Stimulated activated CD4-positive, alpha-beta T cell treated with anti-CD3 and anti-CD28 coated beads, Interleukin-12 subunit alpha, Interleukin-12 subunit beta, amount 100 ng/mL, for 4 hours (primary cell): ENCODE measurements at regions not wholly inside any gene's neighbourhood (a gene's known extent, or its start where the extent isn't known, plus 50 kb on each side); places are given as distances from the start of the nearest gene placed in this dataset.
"Not testable (repeated sequence)": the region's sequence is repeated elsewhere in the genome, so short reads cannot be mapped to it uniquely, and the experiment has no call there.

Experiments used
- DNase-seq: peaks from one replicate; pipeline ENCODE4 v3.0.0-alpha.2; 2020

DNA sequence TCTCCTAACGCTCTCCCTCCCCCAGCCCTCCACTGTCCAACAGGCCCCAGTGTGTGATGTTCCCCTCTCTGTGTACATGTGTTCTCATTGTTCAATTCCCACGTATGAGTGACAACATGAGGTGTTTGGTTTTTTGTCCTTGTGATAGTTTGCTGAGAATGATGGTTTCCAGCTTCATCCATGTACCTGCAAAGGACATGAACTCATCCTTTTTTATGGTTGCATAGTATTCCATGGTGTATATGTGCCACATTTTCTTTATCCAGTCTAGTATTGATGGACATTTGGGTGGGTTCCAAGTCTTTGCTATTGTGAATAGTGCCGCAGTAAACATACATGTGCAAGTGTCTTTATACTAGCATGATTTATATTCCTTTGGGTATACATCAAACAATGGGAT lies 347.4 kb downstream of the MAGEE1 start:
- not testable (repeated sequence) for DNase-seq

- no peak for DNase-seq
Observed at GRCh38 chrX:76796311-76796710, 368.8 kb downstream of the MAGEE1 start.

DNA sequence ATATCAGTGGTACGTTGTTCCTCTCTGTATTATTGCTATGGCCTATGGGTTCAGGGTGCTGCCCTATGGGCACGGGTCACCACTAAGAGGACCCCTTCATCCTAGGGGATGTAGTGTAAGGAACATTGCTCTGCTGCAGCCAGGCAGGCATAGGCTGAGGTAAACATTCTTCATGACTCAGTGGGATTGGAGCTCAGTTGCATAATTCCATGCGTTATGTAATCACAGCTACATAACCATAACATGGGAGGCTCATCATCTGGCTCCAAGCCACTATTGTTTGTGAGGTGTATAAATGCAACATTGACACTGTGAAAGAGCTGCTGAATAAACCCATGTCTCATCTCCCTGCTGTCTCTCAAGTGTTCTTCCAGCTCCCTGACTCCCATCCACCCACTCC lies 375.2 kb downstream of the MAGEE1 start:
- no peak for DNase-seq

- no peak for DNase-seq
Observed at GRCh38 chrX:76815754-76816153, 388.2 kb downstream of the MAGEE1 start.

DNA sequence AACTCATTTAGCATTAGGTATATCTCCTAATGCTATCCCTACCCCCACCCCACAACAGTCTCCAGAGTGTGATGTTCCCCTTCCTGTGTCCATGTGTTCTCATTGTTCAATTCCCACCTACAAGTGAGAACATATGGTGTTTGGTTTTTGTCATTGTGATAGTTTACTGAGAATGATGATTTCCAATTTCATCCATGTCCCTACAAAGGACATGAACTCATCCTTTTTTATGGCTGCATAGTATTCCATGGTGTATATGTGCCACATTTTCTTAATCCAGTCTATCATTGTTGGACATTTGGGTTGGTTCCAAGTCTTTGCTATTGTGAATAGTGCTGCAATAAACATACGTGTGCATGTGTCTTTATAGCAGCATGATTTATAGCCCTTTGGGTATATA lies 389.8 kb downstream of the MAGEE1 start:
- DNase-seq, result not testable (repeated sequence)

GRCh38 chrX:76821276-76821675 lies 393.8 kb downstream of the MAGEE1 start:
- no peak for DNase-seq

DNA sequence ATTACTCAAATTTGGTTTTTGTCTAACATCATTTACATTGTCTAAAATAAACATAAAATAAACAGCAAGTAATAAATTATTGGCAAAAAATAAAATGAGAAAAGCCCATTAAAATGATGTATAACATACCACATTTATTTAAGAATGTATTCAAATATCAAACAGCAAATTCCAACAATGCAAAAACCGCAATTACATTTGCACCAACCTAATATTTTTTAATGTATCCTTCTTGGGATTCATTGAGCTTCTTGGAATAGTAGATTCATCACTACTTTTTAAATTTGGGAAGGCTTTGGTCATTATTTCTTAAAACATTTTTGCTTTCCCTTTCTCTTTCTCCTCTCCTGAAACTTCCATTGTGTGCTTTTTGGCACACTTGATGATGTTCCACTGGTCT lies 400.2 kb downstream of the MAGEE1 start:
- DNase-seq, result no peak

DNA sequence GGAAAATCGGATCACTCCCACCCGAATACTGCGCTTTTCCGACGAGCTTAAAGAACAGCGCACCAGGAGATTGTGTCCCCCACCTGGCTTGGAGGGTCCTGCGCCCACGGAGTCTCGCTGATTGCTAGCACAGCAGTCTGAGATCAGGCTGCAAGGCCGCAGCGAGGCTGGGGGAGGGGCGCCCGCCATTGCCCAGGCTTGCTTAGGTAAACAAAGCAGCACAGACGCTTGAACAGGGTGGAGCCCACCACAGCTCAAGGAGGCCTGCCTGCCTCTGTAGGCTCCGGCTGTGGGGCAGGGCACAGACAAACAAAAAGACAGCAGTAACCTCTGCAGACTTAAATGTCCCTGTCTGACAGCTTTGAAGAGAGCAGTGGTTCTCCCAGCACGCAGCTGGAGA lies 413.4 kb downstream of the MAGEE1 start:
- not testable (repeated sequence) for DNase-seq

DNA sequence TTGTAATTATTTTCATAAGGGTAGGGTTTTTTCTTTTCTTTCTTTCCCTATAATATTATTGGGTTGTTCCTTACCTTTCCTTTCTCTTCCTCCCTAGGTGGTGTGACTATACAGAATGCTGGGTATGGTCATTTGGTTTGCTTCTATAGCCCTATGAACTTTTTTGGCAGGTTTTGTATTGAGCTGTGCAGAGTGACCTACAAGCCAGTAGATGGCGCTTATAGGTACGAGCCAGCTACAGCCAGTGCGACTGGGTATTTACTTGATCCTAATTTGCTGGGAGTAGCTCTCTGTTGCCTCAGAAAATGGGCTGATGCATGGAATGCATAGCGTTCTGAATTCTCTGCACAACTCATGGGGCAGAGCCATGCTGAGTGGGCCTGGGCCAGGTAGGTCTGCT lies 423.3 kb downstream of the MAGEE1 start:
- no peak for DNase-seq

DNA sequence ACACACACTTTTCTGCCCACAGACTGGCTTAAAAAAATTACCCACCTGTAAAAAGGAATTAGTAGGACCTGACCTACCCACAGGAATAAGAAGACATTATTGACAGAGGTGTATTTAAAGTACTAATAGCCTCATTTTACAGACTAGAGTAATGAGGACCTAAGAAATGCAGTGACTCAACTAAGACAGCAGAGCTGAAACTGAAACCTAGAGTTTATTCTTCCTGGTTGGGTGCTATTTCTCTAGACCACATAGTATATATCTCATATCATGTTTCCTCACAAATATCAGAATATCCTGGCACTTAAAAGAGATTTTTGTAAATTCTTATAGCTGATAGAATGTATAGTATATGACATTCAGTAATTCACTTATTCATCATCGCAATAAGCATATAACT lies 435.0 kb downstream of the MAGEE1 start:
- DNase-seq, result no peak

DNA sequence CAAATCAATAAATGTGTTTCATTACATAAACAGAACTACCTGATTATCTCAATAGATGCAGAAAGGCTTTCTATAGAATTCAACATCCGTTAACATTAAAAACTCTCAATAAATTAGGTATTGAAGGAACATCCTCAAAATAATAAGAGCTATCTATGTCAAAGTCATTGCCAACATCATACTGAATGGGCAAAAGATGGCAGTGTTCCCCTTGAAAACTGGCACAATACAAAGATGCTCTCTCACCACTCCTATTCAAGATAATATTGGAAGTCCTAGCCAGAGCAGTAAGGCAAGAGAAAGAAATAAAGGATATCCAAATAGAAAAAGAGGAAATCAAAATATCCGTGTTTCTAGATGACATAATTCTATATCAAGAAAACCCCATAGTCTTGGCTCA lies 466.4 kb downstream of the MAGEE1 start:
- no peak for DNase-seq

DNA sequence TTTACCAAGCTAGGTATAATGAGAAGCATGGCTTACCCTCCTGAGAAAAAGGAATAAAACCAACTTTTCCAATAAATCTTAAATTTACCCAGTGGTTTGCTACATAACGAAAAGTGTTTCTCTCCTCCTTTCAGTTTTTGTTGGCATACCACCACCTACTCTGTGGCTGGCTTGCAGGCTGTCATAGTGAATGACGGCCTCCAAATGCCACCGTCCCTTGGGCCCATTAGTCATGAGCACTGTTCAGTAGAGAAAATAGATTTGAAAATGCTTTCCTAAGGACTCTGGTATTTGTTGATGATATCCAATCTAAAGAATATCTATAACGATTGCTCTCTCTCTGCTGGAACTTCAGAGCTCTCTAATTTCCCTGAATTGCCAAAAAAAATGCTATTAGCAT lies 488.3 kb downstream of the MAGEE1 start:
- DNase-seq, result no peak

- DNase-seq, result no peak
Observed at GRCh38 chrX:76918033-76918432, 490.5 kb downstream of the MAGEE1 start.

DNA sequence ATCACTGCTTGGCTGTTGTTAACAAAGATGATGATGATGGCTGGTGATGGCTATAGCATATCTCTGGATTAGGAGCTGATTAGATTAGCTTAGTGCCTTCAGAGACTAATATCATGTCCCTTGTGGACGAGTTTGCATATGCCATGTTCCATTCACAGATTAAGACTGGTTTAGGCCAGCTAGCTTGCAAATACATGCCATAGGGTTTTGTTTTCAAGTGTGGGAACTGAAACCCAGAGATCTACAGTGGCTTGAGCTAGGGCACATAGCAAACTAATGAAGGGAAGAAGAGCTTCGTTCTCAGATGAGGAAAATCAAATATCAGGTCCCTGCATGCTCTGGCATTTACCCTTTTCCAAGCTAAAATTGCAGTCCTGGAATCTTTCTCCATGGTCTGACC lies 492.3 kb downstream of the MAGEE1 start:
- no peak for DNase-seq

GRCh38 chrX:76920607-76921006 lies 493.1 kb downstream of the MAGEE1 start:
- no peak for DNase-seq

GRCh38 chrX:76921176-76921575 lies 493.7 kb downstream of the MAGEE1 start:
- DNase-seq, result no peak

DNA sequence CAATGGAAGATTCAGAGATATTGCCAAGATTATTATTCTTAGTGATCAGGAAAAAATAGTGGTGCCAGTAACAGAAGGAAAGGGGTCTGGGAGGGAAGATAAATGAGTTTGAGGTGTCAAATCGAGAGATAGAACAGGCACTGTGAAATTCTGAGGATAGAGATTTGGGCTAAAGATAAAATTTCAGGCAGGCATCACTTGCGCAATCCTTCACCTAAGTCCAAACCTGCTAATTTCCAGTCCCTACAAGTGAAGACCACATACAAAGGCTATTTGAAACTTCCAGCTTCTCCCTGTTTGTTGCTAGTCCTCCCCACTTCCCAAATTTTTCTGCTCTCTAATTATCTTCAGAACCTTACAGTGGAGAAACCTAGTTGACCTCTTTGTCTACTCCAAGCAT lies 494.6 kb downstream of the MAGEE1 start:
- no peak for DNase-seq

DNA sequence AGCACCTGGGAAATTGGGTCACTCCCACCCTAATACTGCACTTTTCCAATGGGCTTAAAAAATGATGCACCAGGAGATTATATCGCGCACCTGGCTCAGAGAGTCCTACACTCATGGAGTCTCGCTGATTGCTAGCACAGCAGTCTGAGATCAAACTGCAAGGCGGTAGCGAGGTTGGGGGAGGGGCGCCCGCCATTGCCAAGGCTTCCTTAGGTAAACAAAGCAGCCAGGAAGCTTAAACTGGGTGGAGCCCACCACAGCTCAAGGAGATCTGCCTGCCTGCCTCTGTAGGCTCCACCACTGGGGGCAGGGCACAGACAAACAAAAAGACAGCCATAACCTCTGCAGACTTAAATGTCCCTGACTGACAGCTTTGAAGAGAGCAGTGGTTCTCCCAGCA lies 497.1 kb downstream of the MAGEE1 start:
- DNase-seq, result not testable (repeated sequence)

DNA sequence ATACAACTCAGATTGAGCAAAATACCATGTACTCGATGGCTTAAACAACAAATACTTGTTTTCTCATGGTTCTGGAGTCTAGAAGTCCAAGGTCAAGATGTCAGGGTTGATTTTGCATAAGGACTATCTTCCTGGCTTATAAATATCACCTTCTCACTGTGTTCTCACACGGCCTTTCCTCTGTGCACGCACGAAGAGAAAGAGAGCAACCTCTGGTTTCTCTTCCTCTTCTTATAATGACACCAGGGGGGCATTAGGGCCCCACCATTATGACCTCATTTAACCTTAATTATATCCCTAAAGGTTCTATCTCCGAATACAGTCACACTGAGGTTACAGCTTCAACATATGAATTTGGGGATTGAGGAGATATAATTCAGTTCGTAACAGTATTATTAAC lies 504.0 kb downstream of the MAGEE1 start:
- DNase-seq, result no peak

DNA sequence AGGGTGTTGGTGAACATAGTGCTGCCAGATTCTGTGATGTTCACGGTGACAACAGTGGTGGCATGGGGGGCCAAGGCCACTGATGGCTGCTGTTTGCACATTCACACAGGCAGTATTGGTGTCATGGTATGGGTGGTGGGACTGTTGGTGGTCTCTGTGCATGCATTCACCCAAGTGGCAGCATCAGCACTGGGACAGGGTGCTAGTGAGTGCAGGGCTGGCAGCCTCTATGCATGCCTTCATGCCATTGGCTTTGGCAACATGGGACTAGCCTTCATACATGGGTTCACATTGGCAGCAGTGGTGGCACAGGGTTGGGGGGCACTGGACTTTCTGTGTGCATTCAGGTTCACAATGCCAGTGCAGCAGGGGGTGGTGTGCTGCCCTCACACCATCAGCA lies 489.7 kb upstream of the FGF16 start:
- DNase-seq, result no peak

- DNase-seq, result no peak
Observed at GRCh38 chrX:76971393-76972376, 475.5 kb upstream of the FGF16 start.

- no peak for DNase-seq
Observed at GRCh38 chrX:76977452-76977851, 469.7 kb upstream of the FGF16 start.

DNA sequence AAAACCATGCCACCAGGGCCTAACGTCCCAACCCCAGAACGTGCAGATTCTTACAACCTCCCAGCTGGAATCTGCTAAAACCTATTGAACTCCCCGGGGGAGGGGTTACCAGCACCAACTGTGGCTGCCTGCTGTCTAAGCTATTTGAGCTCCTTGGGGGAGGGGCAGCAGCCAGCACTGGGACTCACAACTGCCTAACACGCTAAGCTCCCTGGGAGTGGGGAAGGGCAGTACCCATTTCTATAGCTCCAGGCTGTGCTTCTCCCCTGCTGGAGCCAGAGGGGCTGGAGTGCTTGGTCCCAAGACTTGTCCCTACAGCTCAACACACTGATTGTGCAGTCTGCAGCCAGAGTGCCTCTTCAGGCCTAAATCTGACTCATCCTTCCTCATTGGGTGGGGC lies 459.8 kb upstream of the FGF16 start:
- DNase-seq, result no peak

DNA sequence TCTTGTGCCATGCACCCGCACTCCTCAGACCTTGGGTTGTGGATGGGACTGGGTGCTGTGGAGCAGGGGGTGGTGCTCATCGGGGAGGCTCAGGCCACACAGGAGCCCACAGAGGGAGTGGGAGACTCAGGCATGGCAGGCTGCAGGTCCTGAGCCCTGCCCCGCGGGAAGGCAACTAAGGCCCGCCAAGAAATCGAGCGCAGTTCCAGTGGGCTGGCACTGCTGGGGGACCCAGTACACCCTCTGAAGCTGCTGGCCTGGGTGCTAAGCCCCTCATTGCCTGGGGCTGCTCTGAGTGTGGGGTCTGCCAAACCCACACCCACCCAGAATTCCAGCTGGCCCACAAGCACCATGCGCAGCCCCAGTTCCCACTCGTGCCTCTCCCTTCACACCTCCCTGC lies 450.5 kb upstream of the FGF16 start:
- DNase-seq, result no peak

DNA sequence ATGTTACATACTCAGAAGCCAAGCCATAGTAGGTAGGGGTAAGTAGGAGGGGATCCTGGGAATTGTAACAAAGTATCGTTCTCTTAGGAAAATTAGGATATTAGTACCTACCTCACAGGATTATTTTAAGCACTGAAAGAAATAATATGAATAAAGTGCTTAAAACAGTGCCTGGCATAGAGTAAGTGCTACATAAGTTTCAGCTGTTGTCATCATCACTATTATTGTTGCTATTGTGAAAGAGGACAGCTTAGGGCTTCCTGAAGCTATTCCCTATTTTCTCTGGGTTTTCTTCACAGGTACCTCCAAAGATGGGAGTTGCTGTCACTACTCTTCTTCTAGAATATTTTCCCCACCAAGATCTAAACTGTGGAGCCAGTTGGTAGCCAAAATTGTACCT lies 443.7 kb upstream of the FGF16 start:
- DNase-seq, result no peak
